Mesenchymal stem cell (in vitro differentiated cells and primary cell): ENCODE measurements at regions not wholly inside any gene's neighbourhood (a gene's known extent, or its start where the extent isn't known, plus 50 kb on each side); places are given as distances from the start of the nearest gene placed in this dataset.

Experiments used
- DNase-seq: peaks from one replicate; pipeline ENCODE4 v3.0.0-alpha.2; 2013
- H2AFZ ChIP-seq: one replicate; pipeline ENCODE4 v1.6.1; 2013; ENCODE audit warnings: low read depth, mild to moderate bottlenecking, control low read depth, inconsistent platforms, low read length, moderate library complexity
- H2AK5ac ChIP-seq: 2 replicates; pipeline ENCODE4 v1.6.1; 2013; ENCODE audit warnings: low read length, moderate library complexity, mild to moderate bottlenecking, inconsistent platforms; ENCODE audit not compliant: severe bottlenecking
- H2BK120ac ChIP-seq: one replicate; pipeline ENCODE4 v1.6.1; 2013; ENCODE audit warnings: low read depth, mild to moderate bottlenecking, inconsistent platforms, low read length, moderate library complexity
- H2BK12ac ChIP-seq, 2 experiments: one replicate each; pipeline ENCODE4 v1.6.1; 2013; ENCODE audit warnings: inconsistent platforms in 2 of 2, low read length in 2 of 2, mild to moderate bottlenecking in 2 of 2, moderate library complexity in 2 of 2, control low read depth in 1 of 2
- H2BK15ac ChIP-seq: one replicate; pipeline ENCODE4 v1.6.1; 2013; ENCODE audit warnings: mild to moderate bottlenecking, low read depth, inconsistent platforms; ENCODE audit not compliant: poor library complexity, severe bottlenecking
- H2BK5ac ChIP-seq: 2 replicates; pipeline ENCODE4 v1.6.1; 2013; ENCODE audit warnings: low read depth, mild to moderate bottlenecking, low read length, control low read depth, inconsistent platforms; ENCODE audit not compliant: poor library complexity, severe bottlenecking
- H3K14ac ChIP-seq, 2 experiments: one replicate each; pipeline ENCODE4 v1.6.1; 2013; ENCODE audit warnings: inconsistent platforms in 2 of 2, low read length in 2 of 2, control low read depth in 1 of 2, mild to moderate bottlenecking in 1 of 2, moderate library complexity in 1 of 2
- H3K18ac ChIP-seq, 2 experiments: one replicate each; pipeline ENCODE4 v1.6.1; 2013; ENCODE audit warnings: inconsistent platforms in 2 of 2, low read length in 2 of 2, control low read depth in 1 of 2, low read depth in 1 of 2, mild to moderate bottlenecking in 1 of 2
- H3K23ac ChIP-seq, 2 experiments: one replicate each; pipeline ENCODE4 v1.6.1; 2013; ENCODE audit warnings: inconsistent platforms in 2 of 2, low read length in 2 of 2, mild to moderate bottlenecking in 2 of 2, moderate library complexity in 2 of 2, control low read depth in 1 of 2
- H3K27ac ChIP-seq: 2 replicates; pipeline ENCODE4 v1.5.1; 2013; ENCODE audit warnings: mild to moderate bottlenecking, moderate library complexity, low read length, control low read depth, inconsistent platforms; ENCODE audit not compliant: poor library complexity, severe bottlenecking
- H3K27me3 ChIP-seq, 2 experiments: 2 replicates each; pipeline versions ENCODE4 v1.6.1 to v1.7.0; 2013; ENCODE audit warnings: low read length in 2 of 2, mild to moderate bottlenecking in 2 of 2, moderate library complexity in 2 of 2, control low read depth in 1 of 2, inconsistent platforms in 1 of 2; ENCODE audit not compliant: control insufficient read depth in 1 of 2, insufficient read depth in 1 of 2
- H3K36me3 ChIP-seq, 2 experiments: 2 replicates each; pipeline versions ENCODE4 v1.6.1 to v1.7.0; 2013; ENCODE audit warnings: low read length in 2 of 2, control low read depth in 1 of 2, inconsistent platforms in 1 of 2, low read depth in 1 of 2, mild to moderate bottlenecking in 1 of 2; ENCODE audit not compliant: insufficient read depth in 2 of 2, control insufficient read depth in 1 of 2
- H3K4ac ChIP-seq, 2 experiments: one replicate each; pipeline ENCODE4 v1.6.1; 2013; ENCODE audit warnings: inconsistent platforms in 2 of 2, low read length in 2 of 2, mild to moderate bottlenecking in 2 of 2, moderate library complexity in 2 of 2, control low read depth in 1 of 2, low read depth in 1 of 2
- H3K4me1 ChIP-seq: 2 replicates; pipeline ENCODE4 v1.6.1; 2013; ENCODE audit warnings: low read depth, low read length, control low read depth; ENCODE audit not compliant: control insufficient read depth, insufficient read depth
- H3K4me2 ChIP-seq: 2 replicates; pipeline ENCODE4 v1.6.1; 2013; ENCODE audit warnings: low read length, mild to moderate bottlenecking, inconsistent platforms; ENCODE audit not compliant: poor library complexity, severe bottlenecking
- H3K4me3 ChIP-seq, 2 experiments: 2 replicates each; pipeline versions ENCODE4 v1.5.1 to v1.7.0; 2013; ENCODE audit warnings: low read length in 2 of 2, mild to moderate bottlenecking in 2 of 2, control low read depth in 1 of 2, low read depth in 1 of 2; ENCODE audit not compliant: insufficient read depth in 1 of 2
- H3K79me1 ChIP-seq: replicated peaks from 2 replicates; pipeline ENCODE4 v1.6.1; 2013; ENCODE audit warnings: mild to moderate bottlenecking, control low read depth, low read length, inconsistent platforms; ENCODE audit not compliant: poor library complexity, severe bottlenecking
- H3K9ac ChIP-seq: 2 replicates; pipeline ENCODE4 v1.7.0; 2013; ENCODE audit warnings: mild to moderate bottlenecking, low read length, moderate library complexity
- H3K9me3 ChIP-seq: 2 replicates; pipeline ENCODE4 v1.7.0; 2013; ENCODE audit warnings: mild to moderate bottlenecking, low read length; ENCODE audit not compliant: control insufficient read depth
- H4K8ac ChIP-seq: one replicate; pipeline ENCODE4 v1.6.1; 2013; ENCODE audit warnings: inconsistent platforms, mild to moderate bottlenecking, low read length, moderate library complexity
- H4K91ac ChIP-seq: one replicate; pipeline ENCODE4 v1.6.1; 2013; ENCODE audit warnings: mild to moderate bottlenecking, low read length, inconsistent platforms
- WGBS: methylation state at CpG from one replicate; pipeline ENCODE4 v1.1.7; 2013; ENCODE audit warnings: mixed read lengths; 5-methylcytosine and 5-hydroxymethylcytosine counted together

DNA sequence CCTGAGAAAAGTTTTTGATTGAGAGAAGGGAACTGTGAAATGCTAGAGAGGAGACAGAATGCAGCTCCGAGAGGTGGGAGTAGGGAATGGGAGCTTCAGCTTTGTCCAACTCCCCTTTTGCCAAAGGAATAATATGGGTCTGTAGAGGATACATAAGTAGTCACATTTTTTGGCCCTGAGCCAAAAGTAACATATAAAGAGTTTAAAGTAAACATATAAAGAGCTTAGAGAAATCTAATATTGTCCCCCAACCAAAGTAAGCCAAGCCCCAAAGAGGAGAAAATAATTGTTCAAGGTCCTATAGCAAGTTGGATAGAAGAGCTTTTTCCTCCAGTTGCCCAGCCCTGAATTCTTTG, 215.1 kb downstream of the TMEM114 start:
- 79% methylated on average over 1 of the region's 1 CpG for whole genome bisulfite sequencing
- no peak overlapping the region for H3K23ac ChIP-seq
- no peak overlapping the region for H3K9ac ChIP-seq
- H2BK12ac ChIP-seq: no peak overlapping the region
- no peak overlapping the region for H3K4me3 ChIP-seq
- no peak overlapping the region for H2BK120ac ChIP-seq
- H3K18ac ChIP-seq: no peak overlapping the region
- no peak overlapping the region for H4K91ac ChIP-seq
- no peak for DNase-seq
- peaks cover 11% of the 10 kb centered on the region for H3K9me3 ChIP-seq
- H3K4ac ChIP-seq: no peak overlapping the region
- H2BK15ac ChIP-seq: no peak overlapping the region
- no peak overlapping the region for H3K27ac ChIP-seq
- H3K36me3 ChIP-seq: no peaks in the 10 kb centered on the region
- no peaks in the 10 kb centered on the region for H3K4me1 ChIP-seq
- H4K8ac ChIP-seq: no peak overlapping the region
- no peak overlapping the region for H2AK5ac ChIP-seq
- H2AFZ ChIP-seq: no peak overlapping the region
- no peaks in the 10 kb centered on the region for H3K27me3 ChIP-seq
- H3K14ac ChIP-seq: no peak overlapping the region
- no peak overlapping the region for H2BK5ac ChIP-seq
- H3K4me2 ChIP-seq: no peak overlapping the region
- H3K79me1 ChIP-seq: no peaks in the 10 kb centered on the region

DNA sequence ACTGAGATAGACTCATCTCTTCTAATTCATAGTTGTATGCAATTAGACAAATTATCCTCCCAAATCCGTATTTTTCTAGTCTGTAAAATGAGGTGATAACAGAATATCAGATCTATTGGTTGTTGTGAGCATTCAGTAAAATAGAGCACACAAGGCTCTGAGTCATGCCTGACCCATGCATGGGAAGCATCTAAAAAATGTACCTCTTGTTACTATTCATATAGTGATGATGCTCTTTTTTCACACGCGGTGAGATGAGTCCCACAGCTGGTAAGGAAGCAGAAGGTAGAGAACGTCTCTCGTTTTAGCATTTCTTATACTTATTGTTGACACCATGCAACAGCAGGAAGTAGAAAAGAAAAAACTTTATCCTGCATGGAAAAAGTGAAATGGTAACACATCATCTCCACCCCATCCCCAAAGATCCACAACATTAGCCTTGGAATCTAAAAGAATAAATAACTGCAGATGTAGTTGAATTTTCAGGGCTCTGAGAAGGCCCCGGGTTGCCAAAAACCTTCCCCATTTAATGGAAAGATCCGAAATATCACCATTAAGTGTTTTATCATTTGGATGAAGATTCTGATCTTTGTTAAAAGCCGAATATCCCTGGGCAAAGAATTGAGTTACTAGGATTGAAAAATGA, 215.6 kb downstream of the TMEM114 start:
- H3K36me3 ChIP-seq: no peaks in the 10 kb centered on the region
- H3K9me3 ChIP-seq: peaks cover 11% of the 10 kb centered on the region
- H3K4me3 ChIP-seq: no peak overlapping the region
- no peaks in the 10 kb centered on the region for H3K79me1 ChIP-seq
- DNase-seq: no peak
- no peak overlapping the region for H4K91ac ChIP-seq
- no peak overlapping the region for H3K4ac ChIP-seq
- no peak overlapping the region for H3K23ac ChIP-seq
- H3K4me1 ChIP-seq: no peaks in the 10 kb centered on the region
- no peak overlapping the region for H2BK15ac ChIP-seq
- H2AFZ ChIP-seq: no peak overlapping the region
- H3K27me3 ChIP-seq: no peaks in the 10 kb centered on the region
- no peak overlapping the region for H3K18ac ChIP-seq
- H4K8ac ChIP-seq: no peak overlapping the region
- H3K27ac ChIP-seq: no peak overlapping the region
- 47% methylated on average over 7 of the region's 8 CpGs for WGBS
- no peak overlapping the region for H3K4me2 ChIP-seq
- H2BK12ac ChIP-seq: no peak overlapping the region
- H3K9ac ChIP-seq: no peak overlapping the region
- no peak overlapping the region for H2AK5ac ChIP-seq
- H2BK120ac ChIP-seq: no peak overlapping the region
- no peak overlapping the region for H3K14ac ChIP-seq
- H2BK5ac ChIP-seq: no peak overlapping the region

GRCh38 chr16:8373676-8374431, 216.5 kb downstream of the TMEM114 start:
- Histone ChIP-seq H2BK120ac (no peak overlapping the region), H2AK5ac (no peak overlapping the region), H3K4me3 (no peak overlapping the region), H3K79me1 (no peaks in the 10 kb centered on the region), H3K4me1 (no peaks in the 10 kb centered on the region), H3K27me3 (no peaks in the 10 kb centered on the region), H2AFZ (no peak overlapping the region), H3K4ac (no peak overlapping the region), H3K9ac (no peak overlapping the region), H3K27ac (no peak overlapping the region), H3K14ac (no peak overlapping the region), H4K91ac (no peak overlapping the region), H2BK15ac (no peak overlapping the region), H3K4me2 (no peak overlapping the region), H4K8ac (no peak overlapping the region), H2BK12ac (no peak overlapping the region), H3K18ac (no peak overlapping the region), H3K9me3 (peaks cover 11% of the 10 kb centered on the region), H3K36me3 (no peaks in the 10 kb centered on the region), H2BK5ac (no peak overlapping the region), H3K23ac (no peak overlapping the region)
- 62% methylated on average over 4 of the region's 6 CpGs for whole genome bisulfite sequencing
- DNase-seq: no peak

GRCh38 chr16:8372141-8372540, 218.2 kb downstream of the TMEM114 start:
- no peak overlapping the region for H3K14ac ChIP-seq
- DNase-seq: no peak
- 58% methylated on average over 3 of the region's 3 CpGs for WGBS

More at GRCh38 chr16:8372141-8372540, 218.2 kb downstream of the TMEM114 start:
- Histone ChIP-seq H4K91ac (no peak overlapping the region), H3K36me3 (no peaks in the 10 kb centered on the region), H3K23ac (no peak overlapping the region), H3K4me3 (no peak overlapping the region), H3K27ac (no peak overlapping the region), H2BK15ac (no peak overlapping the region), H3K9ac (no peak overlapping the region), H3K4ac (no peak overlapping the region), H2BK12ac (no peak overlapping the region), H3K18ac (no peak overlapping the region), H3K4me2 (no peak overlapping the region), H3K9me3 (peaks cover 3% of the 10 kb centered on the region), H4K8ac (no peak overlapping the region), H3K4me1 (no peaks in the 10 kb centered on the region), H2AK5ac (no peak overlapping the region), H2AFZ (no peak overlapping the region), H3K27me3 (no peaks in the 10 kb centered on the region), H3K79me1 (no peaks in the 10 kb centered on the region), H2BK120ac (no peak overlapping the region), H2BK5ac (no peak overlapping the region)
